ENCODE measurements at regions not wholly inside any gene's neighbourhood (a gene's known extent, or its start where the extent isn't known, plus 50 kb on each side); places are given as distances from the start of the nearest gene placed in this dataset.

- TF ChIP-seq CTCF (IDR thresholded peaks at IDR 0.05) = no peak
- no peak for TF ChIP-seq POLR2A (IDR thresholded peaks at IDR 0.05)
Observed at GRCh38 chr1:2925918-2926317, 95.3 kb upstream of the ACTRT2 start.
